ENCODE measurements at regions not wholly inside any gene's neighbourhood (a gene's known extent, or its start where the extent isn't known, plus 50 kb on each side); places are given as distances from the start of the nearest gene placed in this dataset.

- TF ChIP-seq ZMAT4 (CRISPR knock-in tag; IDR thresholded peaks at IDR 0.05), result no peak
- TF ChIP-seq ZNF671 (CRISPR knock-in tag; IDR thresholded peaks at IDR 0.05), result no peak
- no peak for TF ChIP-seq RELA (CRISPR knock-in tag; IDR thresholded peaks at IDR 0.05; ENCODE audit: borderline replicate concordance)
- TF ChIP-seq ZNF416 (CRISPR knock-in tag; IDR thresholded peaks at IDR 0.05), result no peak
- TF ChIP-seq PRRX2 (CRISPR knock-in tag; IDR thresholded peaks at IDR 0.05), result no peak
- no peak for TF ChIP-seq KAT7 (CRISPR knock-in tag; IDR thresholded peaks at IDR 0.05; ENCODE audit: borderline replicate concordance)
These were observed 376.5 kb downstream of the TBL1XR1 start (continued) for GRCh38 chr3:176820764-176821163.

- Mint-ChIP-seq H3K36me3 (peaks cover 2% of the 10 kb centered on the region), H3K27ac (no peak overlapping the region), H3K27me3 (ENCODE audit: low read depth) (no peaks in the 10 kb centered on the region; the same call in 1 of the 2 replicates), H3K4me1 (no peaks in the 10 kb centered on the region; the same call in none of the 2 replicates), H3K9me3 (peaks cover 15% of the 10 kb centered on the region), H3K4me3 (no peak overlapping the region)
- ChIA-PET POLR2A (no interaction called here), CTCF (interaction anchor here (0.9 to 1.3 kb wide), 2 partner anchors 113 to 302 kb away, joined by 3 read pairs; no protein-coding TSS in a partner anchor)
- TF ChIP-seq, protein P1, sequence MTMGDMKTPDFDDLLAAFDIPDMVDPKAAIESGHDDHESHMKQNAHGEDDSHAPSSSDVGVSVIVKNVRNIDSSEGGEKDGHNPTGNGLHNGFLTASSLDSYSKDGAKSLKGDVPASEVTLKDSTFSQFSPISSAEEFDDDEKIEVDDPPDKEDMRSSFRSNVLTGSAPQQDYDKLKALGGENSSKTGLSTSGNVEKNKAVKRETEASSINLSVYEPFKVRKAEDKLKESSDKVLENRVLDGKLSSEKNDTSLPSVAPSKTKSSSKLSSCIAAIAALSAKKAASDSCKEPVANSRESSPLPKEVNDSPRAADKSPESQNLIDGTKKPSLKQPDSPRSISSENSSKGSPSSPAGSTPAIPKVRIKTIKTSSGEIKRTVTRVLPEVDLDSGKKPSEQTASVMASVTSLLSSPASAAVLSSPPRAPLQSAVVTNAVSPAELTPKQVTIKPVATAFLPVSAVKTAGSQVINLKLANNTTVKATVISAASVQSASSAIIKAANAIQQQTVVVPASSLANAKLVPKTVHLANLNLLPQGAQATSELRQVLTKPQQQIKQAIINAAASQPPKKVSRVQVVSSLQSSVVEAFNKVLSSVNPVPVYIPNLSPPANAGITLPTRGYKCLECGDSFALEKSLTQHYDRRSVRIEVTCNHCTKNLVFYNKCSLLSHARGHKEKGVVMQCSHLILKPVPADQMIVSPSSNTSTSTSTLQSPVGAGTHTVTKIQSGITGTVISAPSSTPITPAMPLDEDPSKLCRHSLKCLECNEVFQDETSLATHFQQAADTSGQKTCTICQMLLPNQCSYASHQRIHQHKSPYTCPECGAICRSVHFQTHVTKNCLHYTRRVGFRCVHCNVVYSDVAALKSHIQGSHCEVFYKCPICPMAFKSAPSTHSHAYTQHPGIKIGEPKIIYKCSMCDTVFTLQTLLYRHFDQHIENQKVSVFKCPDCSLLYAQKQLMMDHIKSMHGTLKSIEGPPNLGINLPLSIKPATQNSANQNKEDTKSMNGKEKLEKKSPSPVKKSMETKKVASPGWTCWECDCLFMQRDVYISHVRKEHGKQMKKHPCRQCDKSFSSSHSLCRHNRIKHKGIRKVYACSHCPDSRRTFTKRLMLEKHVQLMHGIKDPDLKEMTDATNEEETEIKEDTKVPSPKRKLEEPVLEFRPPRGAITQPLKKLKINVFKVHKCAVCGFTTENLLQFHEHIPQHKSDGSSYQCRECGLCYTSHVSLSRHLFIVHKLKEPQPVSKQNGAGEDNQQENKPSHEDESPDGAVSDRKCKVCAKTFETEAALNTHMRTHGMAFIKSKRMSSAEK (CRISPR knock-in tag; IDR thresholded peaks at IDR 0.05; ENCODE audit: borderline replicate concordance), result no peak
- TF ChIP-seq EMX1 (CRISPR knock-in tag; IDR thresholded peaks at IDR 0.05) (no peak), NFATC4 (CRISPR knock-in tag; IDR thresholded peaks at IDR 0.05) (no peak), HMGA2 (CRISPR knock-in tag; IDR thresholded peaks at IDR 0.05) (no peak), GABPB1 (CRISPR knock-in tag; IDR thresholded peaks at IDR 0.05) (no peak), SP1 (CRISPR knock-in tag; conservative IDR thresholded peaks at IDR 0.05) (no peak), IRF1 (CRISPR knock-in tag; IDR thresholded peaks at IDR 0.05) (no peak), ZNF263 (CRISPR knock-in tag; IDR thresholded peaks at IDR 0.05; ENCODE audit: low read depth) (no peak), FOXJ3 (CRISPR knock-in tag; IDR thresholded peaks at IDR 0.05; ENCODE audit: borderline replicate concordance) (no peak), SMAD4 (CRISPR knock-in tag; IDR thresholded peaks at IDR 0.05) (no peak)
- TF ChIP-seq, protein P2, sequence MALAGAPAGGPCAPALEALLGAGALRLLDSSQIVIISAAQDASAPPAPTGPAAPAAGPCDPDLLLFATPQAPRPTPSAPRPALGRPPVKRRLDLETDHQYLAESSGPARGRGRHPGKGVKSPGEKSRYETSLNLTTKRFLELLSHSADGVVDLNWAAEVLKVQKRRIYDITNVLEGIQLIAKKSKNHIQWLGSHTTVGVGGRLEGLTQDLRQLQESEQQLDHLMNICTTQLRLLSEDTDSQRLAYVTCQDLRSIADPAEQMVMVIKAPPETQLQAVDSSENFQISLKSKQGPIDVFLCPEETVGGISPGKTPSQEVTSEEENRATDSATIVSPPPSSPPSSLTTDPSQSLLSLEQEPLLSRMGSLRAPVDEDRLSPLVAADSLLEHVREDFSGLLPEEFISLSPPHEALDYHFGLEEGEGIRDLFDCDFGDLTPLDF (CRISPR knock-in tag; IDR thresholded peaks at IDR 0.05), result no peak
- DNase-seq (ENCODE audit: low spot score) (no peak), ATAC-seq (no peak)
These were observed 380.3 kb downstream of the TBL1XR1 start for GRCh38 chr3:176816937-176817336.

GRCh38 chr3:176814285-176814684 lies 383.0 kb downstream of the TBL1XR1 start:
- Mint-ChIP-seq H3K9me3 (peaks cover 12% of the 10 kb centered on the region), H3K27ac (no peak overlapping the region), H3K4me3 (no peak overlapping the region), H3K27me3 (ENCODE audit: low read depth) (no peaks in the 10 kb centered on the region), H3K4me1 (peaks cover 7% of the 10 kb centered on the region), H3K36me3 (peaks cover 2% of the 10 kb centered on the region)
- peak; percentile 55; the same call in 1 of the 2 replicates for TF ChIP-seq ETV6 (CRISPR knock-in tag; IDR thresholded peaks at IDR 0.05)
- TF ChIP-seq ELF4 (CRISPR knock-in tag; IDR thresholded peaks at IDR 0.05; ENCODE audit: low read depth), result no peak
- TF ChIP-seq ZNF219 (CRISPR knock-in tag; IDR thresholded peaks at IDR 0.05; ENCODE audit: borderline replicate concordance), result no peak
- TF ChIP-seq ZNF512 (CRISPR knock-in tag; IDR thresholded peaks at IDR 0.05; ENCODE audit: borderline replicate concordance), result no peak
- TF ChIP-seq NFATC4 (CRISPR knock-in tag; IDR thresholded peaks at IDR 0.05), result no peak
- TF ChIP-seq, protein P3, sequence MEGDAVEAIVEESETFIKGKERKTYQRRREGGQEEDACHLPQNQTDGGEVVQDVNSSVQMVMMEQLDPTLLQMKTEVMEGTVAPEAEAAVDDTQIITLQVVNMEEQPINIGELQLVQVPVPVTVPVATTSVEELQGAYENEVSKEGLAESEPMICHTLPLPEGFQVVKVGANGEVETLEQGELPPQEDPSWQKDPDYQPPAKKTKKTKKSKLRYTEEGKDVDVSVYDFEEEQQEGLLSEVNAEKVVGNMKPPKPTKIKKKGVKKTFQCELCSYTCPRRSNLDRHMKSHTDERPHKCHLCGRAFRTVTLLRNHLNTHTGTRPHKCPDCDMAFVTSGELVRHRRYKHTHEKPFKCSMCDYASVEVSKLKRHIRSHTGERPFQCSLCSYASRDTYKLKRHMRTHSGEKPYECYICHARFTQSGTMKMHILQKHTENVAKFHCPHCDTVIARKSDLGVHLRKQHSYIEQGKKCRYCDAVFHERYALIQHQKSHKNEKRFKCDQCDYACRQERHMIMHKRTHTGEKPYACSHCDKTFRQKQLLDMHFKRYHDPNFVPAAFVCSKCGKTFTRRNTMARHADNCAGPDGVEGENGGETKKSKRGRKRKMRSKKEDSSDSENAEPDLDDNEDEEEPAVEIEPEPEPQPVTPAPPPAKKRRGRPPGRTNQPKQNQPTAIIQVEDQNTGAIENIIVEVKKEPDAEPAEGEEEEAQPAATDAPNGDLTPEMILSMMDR (IDR thresholded peaks at IDR 0.05), result peak; percentile 54
- no peak for TF ChIP-seq SMAD4 (CRISPR knock-in tag; IDR thresholded peaks at IDR 0.05)
- POLR2A ChIA-PET, result no interaction called here
- ATAC-seq (peak; percentile 100), DNase-seq (ENCODE audit: low spot score) (peak; percentile 87)
- CTCF ChIA-PET, result interaction anchor here (0.6 to 2.6 kb wide), 11 partner anchors 12 to 317 kb away, joined by 3 to 13 read pairs (median 4); no protein-coding TSS in a partner anchor

Measured in WTC11 (cell line).